HG03457 (cell line): ENCODE measurements at regions not wholly inside any gene's neighbourhood (a gene's known extent, or its start where the extent isn't known, plus 50 kb on each side); places are given as distances from the start of the nearest gene placed in this dataset.
"Not testable (repeated sequence)": the region's sequence is repeated elsewhere in the genome, so short reads cannot be mapped to it uniquely, and the experiment has no call there.

Source experiments
- ATAC-seq: cut with Tn5 transposase; IDR thresholded peaks from one replicate; pipeline ENCODE4 v1.9.1; 2021; ENCODE audit warnings: moderate number of reproducible peaks; ENCODE audit not compliant: unreplicated experiment

- ATAC-seq, result no peak
Observed at GRCh38 chr3:6622712-6623111, 238.2 kb upstream of the GRM7 start.

- ATAC-seq, result no peak
Observed at GRCh38 chr3:6631376-6631775, 229.5 kb upstream of the GRM7 start.

GRCh38 chr3:6640907-6641306, 220.0 kb upstream of the GRM7 start:
- no peak for ATAC-seq

- no peak for ATAC-seq
Observed at GRCh38 chr3:6644070-6644929, 216.6 kb upstream of the GRM7 start.

- no peak for ATAC-seq
Observed at GRCh38 chr3:6654670-6655069, 206.2 kb upstream of the GRM7 start.

- no peak for ATAC-seq
Observed at GRCh38 chr3:6655275-6655674, 205.6 kb upstream of the GRM7 start.

- no peak for ATAC-seq
Observed at GRCh38 chr3:6657591-6657990, 203.3 kb upstream of the GRM7 start.

GRCh38 chr3:6667354-6667753, 193.6 kb upstream of the GRM7 start:
- no peak for ATAC-seq

GRCh38 chr3:6671363-6671762, 189.6 kb upstream of the GRM7 start:
- no peak for ATAC-seq

- ATAC-seq, result peak; percentile 38
Observed at GRCh38 chr3:6679510-6679909, 181.4 kb upstream of the GRM7 start.

GRCh38 chr3:6680119-6680806, 180.7 kb upstream of the GRM7 start:
- peak; percentile 96 for ATAC-seq

- no peak for ATAC-seq
Observed at GRCh38 chr3:6697285-6697684, 163.6 kb upstream of the GRM7 start.

GRCh38 chr3:6697722-6698121, 163.2 kb upstream of the GRM7 start:
- ATAC-seq, result no peak

GRCh38 chr3:6704817-6705216, 156.1 kb upstream of the GRM7 start:
- ATAC-seq, result not testable (repeated sequence)

- no peak for ATAC-seq
Observed at GRCh38 chr3:6706777-6707176, 154.1 kb upstream of the GRM7 start.

- no peak for ATAC-seq
Observed at GRCh38 chr3:6709178-6709577, 151.7 kb upstream of the GRM7 start.

- no peak for ATAC-seq
Observed at GRCh38 chr3:6714962-6715361, 146.0 kb upstream of the GRM7 start.

GRCh38 chr3:6716420-6716819, 144.5 kb upstream of the GRM7 start:
- ATAC-seq, result no peak

- ATAC-seq, result peak; percentile 90
Observed at GRCh38 chr3:6717026-6717943, 143.6 kb upstream of the GRM7 start.

GRCh38 chr3:6719999-6720398, 140.9 kb upstream of the GRM7 start:
- no peak for ATAC-seq

- no peak for ATAC-seq
Observed at GRCh38 chr3:6721491-6721890, 139.4 kb upstream of the GRM7 start.
